ENCODE measurements at regions not wholly inside any gene's neighbourhood (a gene's known extent, or its start where the extent isn't known, plus 50 kb on each side); places are given as distances from the start of the nearest gene placed in this dataset.

- TF ChIP-seq HDAC6 (IDR thresholded peaks at IDR 0.05; ENCODE audit: low read depth, low read length), result no peak
- TF ChIP-seq NRF1 (IDR thresholded peaks at IDR 0.05; ENCODE audit: low read depth, low read length), result no peak
Observed at GRCh38 chr1:214762902-214763301, 159.9 kb downstream of the CENPF start (continued).
